H1 (cell line): ENCODE measurements at regions not wholly inside any gene's neighbourhood (a gene's known extent, or its start where the extent isn't known, plus 50 kb on each side); places are given as distances from the start of the nearest gene placed in this dataset.

Experiments used
- CTCF ChIA-PET: fragments of 300-600 bp; sonication (Branson Sonifier 250); formaldehyde crosslinking; loops from one replicate; lab custom pipeline; 2021; ENCODE audit not compliant: partially characterized antibody; lab: Charles Lee
- POLR2A ChIA-PET: fragments of 300-600 bp; sonication (Branson Sonifier 250); formaldehyde crosslinking; loops from one replicate; lab custom pipeline; 2021; ENCODE audit warnings: inconsistent platforms; ENCODE audit not compliant: partially characterized antibody; lab: Charles Lee
- DNase-seq, 2 experiments: peaks; one replicate each; pipeline versions ENCODE4 v3.0.0 to v3.0.0-alpha.2; 2010 to 2022; ENCODE audit warnings: low spot score in 2 of 2, low read depth in 1 of 2, mixed read lengths in 1 of 2
- FAIRE-seq: peaks from 2 replicates; lab custom pipeline; 2011; peaks lifted over from hg19 to GRCh38; lab: Jason Lieb, UNC
- H2AFZ ChIP-seq: 2 replicates; pipeline ENCODE4 v1.8.1; 2012; ENCODE audit warnings: low read length, inconsistent platforms
- H2AK5ac ChIP-seq: 2 replicates; pipeline ENCODE4 v1.6.1; 2013; ENCODE audit warnings: low read depth, low read length
- H2BK120ac ChIP-seq: replicated peaks from 2 replicates; pipeline ENCODE3; 2013; ENCODE audit warnings: low read depth, low read length, inconsistent platforms
- H2BK12ac ChIP-seq: 2 replicates; pipeline ENCODE4 v1.6.1; 2013; ENCODE audit warnings: low read depth, low read length
- H2BK15ac ChIP-seq: 2 replicates; pipeline ENCODE4 v1.6.1; 2013; ENCODE audit warnings: low read length
- H2BK20ac ChIP-seq: 2 replicates; pipeline ENCODE4 v1.6.1; 2013; ENCODE audit warnings: low read length
- H2BK5ac ChIP-seq: 2 replicates; pipeline ENCODE4 v1.6.1; 2013; ENCODE audit warnings: low read depth, low read length
- H3K14ac ChIP-seq: 2 replicates; pipeline ENCODE4 v1.6.1; 2013; ENCODE audit warnings: inconsistent platforms; ENCODE audit not compliant: insufficient read length
- H3K18ac ChIP-seq: 2 replicates; pipeline ENCODE4 v1.6.1; 2013; ENCODE audit warnings: low read length; ENCODE audit errors: extremely low read depth
- H3K23ac ChIP-seq: 2 replicates; pipeline ENCODE4 v1.6.1; 2013; ENCODE audit warnings: inconsistent platforms; ENCODE audit not compliant: insufficient read length
- H3K23me2 ChIP-seq: 2 replicates; pipeline ENCODE4 v1.6.1; 2013; ENCODE audit warnings: low read depth, low read length
- H3K27ac ChIP-seq: 2 replicates; pipeline ENCODE4 v1.6.1; 2011; ENCODE audit warnings: low read depth, low read length, inconsistent platforms
- H3K27me3 ChIP-seq, 4 experiments: replicated peaks in 1 of 4; 1 replicate in 1 of 4; 2 replicates in 3 of 4; pipeline versions ENCODE4 v1.6.1 to v1.8.1; 2011 to 2013; ENCODE audit warnings: low read length in 3 of 4, mild to moderate bottlenecking in 3 of 4, inconsistent platforms in 2 of 4, mixed read lengths in 2 of 4, moderate library complexity in 1 of 4; ENCODE audit not compliant: control insufficient read depth in 3 of 4, insufficient read depth in 3 of 4; ENCODE audit errors: extremely low read depth in 1 of 4
- H3K36me3 ChIP-seq, 4 experiments: 2 replicates each; pipeline versions ENCODE4 v1.6.1 to v1.8.1; 2011 to 2013; ENCODE audit warnings: mild to moderate bottlenecking in 4 of 4, low read length in 3 of 4, moderate library complexity in 2 of 4, control low read depth in 1 of 4, inconsistent platforms in 1 of 4; ENCODE audit not compliant: insufficient read depth in 4 of 4, control insufficient read depth in 2 of 4
- H3K4ac ChIP-seq: replicated peaks from 2 replicates; pipeline ENCODE3; 2013; ENCODE audit warnings: low read length, low read depth, mixed read lengths, inconsistent platforms; ENCODE audit not compliant: insufficient read length
- H3K4me1 ChIP-seq, 4 experiments: replicated peaks in 1 of 4; 1 replicate in 1 of 4; 2 replicates in 3 of 4; pipeline versions ENCODE4 v1.6.1 to v1.8.1; 2011 to 2013; ENCODE audit warnings: low read length in 3 of 4, inconsistent platforms in 2 of 4, mixed read lengths in 1 of 4; ENCODE audit not compliant: insufficient read depth in 4 of 4, control insufficient read depth in 3 of 4
- H3K4me2 ChIP-seq, 2 experiments: 2 replicates each; pipeline versions ENCODE4 v1.6.1 to v1.8.1; 2011 to 2013; ENCODE audit warnings: low read depth in 2 of 2, low read length in 2 of 2, control low read depth in 1 of 2, inconsistent platforms in 1 of 2, mild to moderate bottlenecking in 1 of 2; ENCODE audit not compliant: insufficient read depth in 1 of 2
- H3K4me3 ChIP-seq, 4 experiments: fragments of 200-600, 300-600 bp in 1 of 4; sonication (generic), shearing (Covaris generic), sonication (Bioruptor Twin) in 1 of 4; 2 replicates each; pipeline versions ENCODE4 v1.5.1 to v1.8.1; 2011 to 2016; ENCODE audit warnings: low read length in 4 of 4, low read depth in 3 of 4, control low read depth in 2 of 4, inconsistent platforms in 2 of 4, mild to moderate bottlenecking in 2 of 4, mixed read lengths in 1 of 4, moderate library complexity in 1 of 4; ENCODE audit not compliant: insufficient read depth in 2 of 4; ENCODE audit errors: extremely low read depth in 1 of 4
- H3K56ac ChIP-seq: replicated peaks from 2 replicates; pipeline ENCODE3; 2013; ENCODE audit warnings: low read depth, mild to moderate bottlenecking, mixed read lengths, low read length, inconsistent platforms; ENCODE audit not compliant: insufficient read length
- H3K79me1 ChIP-seq: 2 replicates; pipeline ENCODE4 v1.6.1; 2013; ENCODE audit warnings: low read depth, low read length, control low read depth
- H3K79me2 ChIP-seq, 2 experiments: 2 replicates each; pipeline versions ENCODE4 v1.6.1 to v1.8.1; 2012 to 2013; ENCODE audit warnings: low read length in 2 of 2, mild to moderate bottlenecking in 2 of 2, inconsistent platforms in 1 of 2; ENCODE audit not compliant: insufficient read depth in 2 of 2, control insufficient read depth in 1 of 2
- H3K9ac ChIP-seq, 4 experiments: replicated peaks in 1 of 4; 1 replicate in 1 of 4; 2 replicates in 3 of 4; pipeline versions ENCODE4 v1.6.1 to v1.8.1; 2011 to 2013; ENCODE audit warnings: low read depth in 3 of 4, low read length in 3 of 4, control low read depth in 2 of 4, mild to moderate bottlenecking in 2 of 4, moderate library complexity in 2 of 4, inconsistent platforms in 1 of 4; ENCODE audit errors: extremely low read depth in 1 of 4
- H3K9me3 ChIP-seq, 2 experiments: 2 replicates each; pipeline versions ENCODE4 v1.6.1 to v1.8.1; 2012 to 2013; ENCODE audit warnings: mild to moderate bottlenecking in 2 of 2, moderate library complexity in 2 of 2, control low read depth in 1 of 2, inconsistent platforms in 1 of 2, low read depth in 1 of 2, low read length in 1 of 2, mixed read lengths in 1 of 2; ENCODE audit not compliant: insufficient read depth in 2 of 2
- H4K20me1 ChIP-seq, 2 experiments: replicated peaks in 1 of 2; 2 replicates each; pipeline versions ENCODE3 to v1.8.1; 2011 to 2013; ENCODE audit warnings: inconsistent platforms in 2 of 2, low read length in 2 of 2, mild to moderate bottlenecking in 1 of 2; ENCODE audit not compliant: insufficient read depth in 2 of 2, control insufficient read depth in 1 of 2
- H4K5ac ChIP-seq: 2 replicates; pipeline ENCODE4 v1.6.1; 2013; ENCODE audit warnings: low read length, low read depth, mixed read lengths, inconsistent platforms; ENCODE audit not compliant: insufficient read length
- H4K8ac ChIP-seq: 2 replicates; pipeline ENCODE4 v1.8.0; 2013; ENCODE audit warnings: mild to moderate bottlenecking, moderate library complexity, low read length, inconsistent platforms; ENCODE audit not compliant: insufficient read depth; ENCODE audit errors: extremely low read depth
- H4K91ac ChIP-seq: replicated peaks from 2 replicates; pipeline ENCODE3; 2013; ENCODE audit warnings: low read length, mixed read lengths, inconsistent platforms; ENCODE audit not compliant: insufficient read length
- ASH2L ChIP-seq: fragments of 200-600, 300-600 bp; sonication (generic); IDR thresholded peaks from one replicate; pipeline ENCODE4 v1.7.1; 2017; ENCODE audit warnings: low read length
- BRCA1 ChIP-seq: IDR thresholded peaks from 2 replicates; pipeline ENCODE4 v1.6.1; 2012; ENCODE audit warnings: low read depth, low read length, improper control_type of control experiment
- CBX5 ChIP-seq: fragments of 300-800, 300-1000 bp; sonication (generic); IDR thresholded peaks from 2 replicates; pipeline ENCODE4 v1.7.1; 2016; ENCODE audit warnings: antibody characterized with exemption, low read length, low read depth
- CHD2 ChIP-seq: IDR thresholded peaks from 2 replicates; pipeline ENCODE4 v1.6.1; 2012; ENCODE audit warnings: low read length, improper control_type of control experiment
- HDAC6 ChIP-seq: IDR thresholded peaks from one replicate; pipeline ENCODE4 v1.7.1; 2012; ENCODE audit warnings: low read depth, mild to moderate bottlenecking, inconsistent platforms, low read length, moderate library complexity
- PHF8 ChIP-seq: fragments of 200-600 bp; sonication (generic); conservative IDR thresholded peaks from 2 replicates; pipeline ENCODE4 v1.7.1; 2012; ENCODE audit warnings: low read depth, mild to moderate bottlenecking, inconsistent platforms, low read length, moderate library complexity
- POU5F1 ChIP-seq: IDR thresholded peaks from 2 replicates; pipeline ENCODE4 v1.6.1; 2011; ENCODE audit warnings: low read depth, mild to moderate bottlenecking, low read length, moderate library complexity
- RFX5 ChIP-seq: IDR thresholded peaks from 2 replicates; pipeline ENCODE4 v1.6.1; 2011; ENCODE audit warnings: low read depth, low read length, improper control_type of control experiment, borderline replicate concordance
- RXRA ChIP-seq: IDR thresholded peaks from 2 replicates; pipeline ENCODE4 v1.6.1; 2011; ENCODE audit warnings: low read depth, mild to moderate bottlenecking, low read length, moderate library complexity; ENCODE audit not compliant: insufficient read depth
- SAP30 ChIP-seq: fragments of 300-600 bp; sonication (generic); IDR thresholded peaks from 2 replicates; pipeline ENCODE4 v1.7.1; 2012; ENCODE audit warnings: low read length, moderate library complexity, mild to moderate bottlenecking, inconsistent platforms; ENCODE audit not compliant: insufficient read depth, insufficient replicate concordance
- ZNF274 ChIP-seq: IDR thresholded peaks from 2 replicates; pipeline ENCODE4 v1.7.0; 2012; ENCODE audit warnings: low read length, borderline replicate concordance; ENCODE audit errors: extremely low read depth
- WGBS, 2 experiments: shearing (Covaris generic) in 1 of 2; methylation state at CpG; one replicate each; pipeline versions ENCODE4 v1.1.6 to v1.1.7; 2013 to 2015; ENCODE audit warnings: low lambda C conversion rate in 2 of 2, mixed read lengths in 2 of 2, inconsistent platforms in 1 of 2, low coverage in 1 of 2, missing lambda C conversion rate in 1 of 2; ENCODE audit not compliant: insufficient replicate concordance in 2 of 2, insufficient coverage in 1 of 2, insufficient read length in 1 of 2; ENCODE audit errors: extremely low coverage in 1 of 2, missing lambda C conversion rate in 1 of 2; 5-methylcytosine and 5-hydroxymethylcytosine counted together
- TF ChIP-seq, protein P1 (sequence below), 3 experiments: IDR thresholded peaks; 1 replicate in 2 of 3; 2 replicates in 1 of 3; pipeline versions ENCODE4 v1.5.1 to v1.6.1; 2011; ENCODE audit warnings: low read length in 3 of 3, mild to moderate bottlenecking in 3 of 3, inconsistent platforms in 2 of 3, low read depth in 1 of 3, moderate library complexity in 1 of 3; ENCODE audit not compliant: insufficient read depth in 1 of 3; ENCODE audit errors: control extremely low read depth in 1 of 3

DNA sequence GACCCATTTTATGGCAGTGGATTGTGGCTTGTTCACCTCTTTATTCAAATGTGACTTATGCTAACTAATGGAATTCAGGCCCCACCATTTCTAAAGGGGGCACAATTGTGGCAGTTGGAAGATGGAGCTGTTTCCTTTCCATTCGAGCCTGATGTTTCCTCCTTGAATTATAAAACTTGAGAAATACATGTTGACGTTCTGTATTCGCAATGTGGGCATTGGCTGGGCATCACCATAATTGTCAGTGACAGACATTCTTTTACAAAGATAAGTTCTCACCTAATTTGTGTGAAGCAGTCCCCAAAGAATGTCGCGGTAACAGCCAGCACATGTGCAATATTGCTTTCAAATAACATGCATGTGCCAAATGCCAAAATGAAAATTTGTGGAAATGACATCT lies 1070.2 kb upstream of the TENM3 start:
- WGBS, 2 experiments = 82% methylated on average over 5 of the region's 5 CpGs; no CpG with 5 or more reads in 1 of the 2 experiments
- Histone ChIP-seq H3K36me3 (no peaks in the 10 kb centered on the region), H2AFZ (no peak overlapping the region), H3K9ac (no peak overlapping the region), H4K8ac (no peak overlapping the region), H3K4ac (no peak overlapping the region), H4K91ac (no peak overlapping the region), H2BK120ac (no peak overlapping the region), H3K4me2 (no peak overlapping the region), H2BK15ac (no peak overlapping the region), H3K9me3 (no peaks in the 10 kb centered on the region), H2BK5ac (no peak overlapping the region), H3K27ac (no peak overlapping the region), H2BK20ac (no peak overlapping the region), H3K4me1 (peaks cover 0 to 6% (median under 1%) of the 10 kb centered on the region in 4 experiments; a peak in 1 of 7 replicates), H3K56ac (no peak overlapping the region), H4K20me1 (no peaks in the 10 kb centered on the region), H3K18ac (no peak overlapping the region), H2AK5ac (no peak overlapping the region), H3K79me1 (no peaks in the 10 kb centered on the region), H3K14ac (no peak overlapping the region), H2BK12ac (no peak overlapping the region), H3K4me3 (no peak overlapping the region), H3K27me3 (peaks cover 0 to 9% (median 3%) of the 10 kb centered on the region in 4 experiments; a peak in 1 of 7 replicates), H3K23me2 (no peaks in the 10 kb centered on the region), H3K79me2 (no peaks in the 10 kb centered on the region), H3K23ac (no peak overlapping the region), H4K5ac (no peak overlapping the region)
- FAIRE-seq = no peak
- ChIA-PET POLR2A (no interaction called here), CTCF (interaction anchor here (0.6 kb wide), 1 partner anchor 616 kb away, joined by 3 read pairs; no protein-coding TSS in a partner anchor)
- DNase-seq = no peak
- TF ChIP-seq ZNF274 (no peak), SAP30 (no peak), PHF8 (no peak), RFX5 (no peak), ASH2L (no peak), RXRA (no peak), CBX5 (no peak), CHD2 (no peak), BRCA1 (no peak), POU5F1 (no peak), HDAC6 (no peak)
- TF ChIP-seq, protein P1, sequence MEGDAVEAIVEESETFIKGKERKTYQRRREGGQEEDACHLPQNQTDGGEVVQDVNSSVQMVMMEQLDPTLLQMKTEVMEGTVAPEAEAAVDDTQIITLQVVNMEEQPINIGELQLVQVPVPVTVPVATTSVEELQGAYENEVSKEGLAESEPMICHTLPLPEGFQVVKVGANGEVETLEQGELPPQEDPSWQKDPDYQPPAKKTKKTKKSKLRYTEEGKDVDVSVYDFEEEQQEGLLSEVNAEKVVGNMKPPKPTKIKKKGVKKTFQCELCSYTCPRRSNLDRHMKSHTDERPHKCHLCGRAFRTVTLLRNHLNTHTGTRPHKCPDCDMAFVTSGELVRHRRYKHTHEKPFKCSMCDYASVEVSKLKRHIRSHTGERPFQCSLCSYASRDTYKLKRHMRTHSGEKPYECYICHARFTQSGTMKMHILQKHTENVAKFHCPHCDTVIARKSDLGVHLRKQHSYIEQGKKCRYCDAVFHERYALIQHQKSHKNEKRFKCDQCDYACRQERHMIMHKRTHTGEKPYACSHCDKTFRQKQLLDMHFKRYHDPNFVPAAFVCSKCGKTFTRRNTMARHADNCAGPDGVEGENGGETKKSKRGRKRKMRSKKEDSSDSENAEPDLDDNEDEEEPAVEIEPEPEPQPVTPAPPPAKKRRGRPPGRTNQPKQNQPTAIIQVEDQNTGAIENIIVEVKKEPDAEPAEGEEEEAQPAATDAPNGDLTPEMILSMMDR (IDR thresholded peaks at IDR 0.05; ENCODE audit: control extremely low read depth in 1 of 3, insufficient read depth in 1 of 3, low read depth in 1 of 3, low read length in 3 of 3) = no peak
